ENCODE measurements at regions not wholly inside any gene's neighbourhood (a gene's known extent, or its start where the extent isn't known, plus 50 kb on each side); places are given as distances from the start of the nearest gene placed in this dataset.

DNA sequence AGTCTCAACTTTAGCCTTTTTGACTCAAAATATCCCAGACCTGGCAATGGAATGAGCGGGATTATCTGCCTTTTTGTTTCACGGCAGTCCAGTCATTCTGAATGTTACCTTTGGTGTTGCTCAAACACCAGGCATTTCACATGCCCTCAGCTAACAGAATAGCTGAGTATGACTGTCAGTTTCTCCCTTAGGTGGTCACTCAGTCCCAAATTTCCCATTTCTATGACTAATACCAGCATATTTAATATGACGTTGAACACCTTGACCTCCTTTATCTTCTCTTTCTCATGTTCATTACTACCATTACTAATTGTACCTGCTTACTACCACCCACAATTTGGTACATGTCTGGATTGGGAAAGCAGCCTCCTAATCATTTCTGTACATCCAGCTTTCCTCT is 65.2 kb downstream of the EDN1 start:
- H2AFZ ChIP-seq (ENCODE audit: low read length), result no peak overlapping the region

More for the DNA sequence above, 65.2 kb downstream of the EDN1 start:
- no peaks in the 10 kb centered on the region for H3K27me3 ChIP-seq (replicated peaks in 1 of 4; ENCODE audit: control insufficient read depth in 3 of 4, extremely low read depth in 1 of 4, insufficient read depth in 3 of 4, low read length in 3 of 4)
- H4K5ac ChIP-seq (ENCODE audit: insufficient read length, low read depth, low read length), result no peak overlapping the region
- H2BK5ac ChIP-seq (ENCODE audit: low read depth, low read length), result 0 out of 2 replicates have a peak overlapping the region, but pooled peaks have one; percentile 16
- H3K4ac ChIP-seq (replicated peaks; ENCODE audit: insufficient read length, low read depth, low read length), result no peak overlapping the region
- H3K23ac ChIP-seq (ENCODE audit: insufficient read length), result no peak overlapping the region
- H4K8ac ChIP-seq (ENCODE audit: extremely low read depth, insufficient read depth, low read length), result no peak overlapping the region
- H3K56ac ChIP-seq (replicated peaks; ENCODE audit: insufficient read length, low read depth, low read length), result no peak overlapping the region
- TF ChIP-seq, protein P1, sequence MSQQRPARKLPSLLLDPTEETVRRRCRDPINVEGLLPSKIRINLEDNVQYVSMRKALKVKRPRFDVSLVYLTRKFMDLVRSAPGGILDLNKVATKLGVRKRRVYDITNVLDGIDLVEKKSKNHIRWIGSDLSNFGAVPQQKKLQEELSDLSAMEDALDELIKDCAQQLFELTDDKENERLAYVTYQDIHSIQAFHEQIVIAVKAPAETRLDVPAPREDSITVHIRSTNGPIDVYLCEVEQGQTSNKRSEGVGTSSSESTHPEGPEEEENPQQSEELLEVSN (IDR thresholded peaks at IDR 0.05), result no peak
- no peak for TF ChIP-seq CTCF (IDR thresholded peaks at IDR 0.05; ENCODE audit: control extremely low read depth in 1 of 3, insufficient read depth in 1 of 3, low read depth in 1 of 3, low read length in 3 of 3)
- TF ChIP-seq YY1 (IDR thresholded peaks at IDR 0.05; ENCODE audit: low read depth, low read length), result no peak
- TF ChIP-seq MAFK (IDR thresholded peaks at IDR 0.05; ENCODE audit: low read depth, low read length), result no peak
- no peak for TF ChIP-seq SP1 (IDR thresholded peaks at IDR 0.05; ENCODE audit: low read depth, low read length)
- TF ChIP-seq CHD1 (IDR thresholded peaks at IDR 0.05; ENCODE audit: low read depth, low read length), result no peak
- no peak for TF ChIP-seq JUN (IDR thresholded peaks at IDR 0.05; ENCODE audit: low read depth, low read length)
- TF ChIP-seq EGR1 (IDR thresholded peaks at IDR 0.05; ENCODE audit: borderline replicate concordance, low read depth, low read length), result no peak
- no peak for TF ChIP-seq SIX5 (IDR thresholded peaks at IDR 0.05; ENCODE audit: low read depth, low read length)
- no peak for TF ChIP-seq RBBP5 (IDR thresholded peaks at IDR 0.05; ENCODE audit: borderline replicate concordance, low read depth, low read length)
- TF ChIP-seq PHF8 (conservative IDR thresholded peaks at IDR 0.05; ENCODE audit: low read depth, low read length), result no peak
- POLR2A ChIA-PET (ENCODE audit: partially characterized antibody), result interaction anchor here (1.0 kb wide), 1 partner anchor 64 kb away, joined by 3 read pairs; no protein-coding TSS in a partner anchor
- H3K4me3 ChIP-seq (ENCODE audit: extremely low read depth in 1 of 4, insufficient read depth in 2 of 4, low read depth in 3 of 4, low read length in 4 of 4), result no peak overlapping the region
- H2BK12ac ChIP-seq (ENCODE audit: low read depth, low read length), result no peak overlapping the region; the same call in 1 of the 2 replicates
- H3K9ac ChIP-seq (replicated peaks in 1 of 4; ENCODE audit: extremely low read depth in 1 of 4, low read depth in 3 of 4, low read length in 3 of 4), result no peak overlapping the region
- 90% methylated on average over 3 of the region's 3 CpGs; no CpG with 5 or more reads in 1 of the 2 experiments for WGBS, 2 experiments (ENCODE audit: extremely low coverage in 1 of 2, insufficient coverage in 1 of 2, insufficient read length in 1 of 2, insufficient replicate concordance in 2 of 2, low coverage in 1 of 2, low lambda C conversion rate in 2 of 2, missing lambda C conversion rate in 1 of 2)
- H3K4me1 ChIP-seq (replicated peaks in 1 of 4; ENCODE audit: control insufficient read depth in 3 of 4, insufficient read depth in 4 of 4, low read length in 3 of 4), result peaks cover 3 to 12% (median 6%) of the 10 kb centered on the region in 4 experiments; a peak in 6 of 7 replicates
- H2BK120ac ChIP-seq (replicated peaks; ENCODE audit: low read depth, low read length), result peak overlapping the region; percentile 86
- CTCF ChIA-PET (ENCODE audit: partially characterized antibody), result interaction anchor here (1.3 to 2.0 kb wide), 2 partner anchors 10 to 66 kb away, joined by 3 to 6 read pairs; no protein-coding TSS in a partner anchor
- FAIRE-seq (no peak), DNase-seq (ENCODE audit: low read depth in 1 of 2, low spot score in 2 of 2) (no peak)
- H3K4me2 ChIP-seq (ENCODE audit: insufficient read depth in 1 of 2, low read depth in 2 of 2, low read length in 2 of 2), result no peak overlapping the region
- H3K18ac ChIP-seq (ENCODE audit: extremely low read depth, low read length), result peak overlapping the region; percentile 62; the same call in 1 of the 2 replicates
- H4K91ac ChIP-seq (replicated peaks; ENCODE audit: insufficient read length, low read length), result peak overlapping the region; percentile 38
- H3K9me3 ChIP-seq (ENCODE audit: insufficient read depth in 2 of 2, low read depth in 1 of 2, low read length in 1 of 2), result peaks cover 18 to 24% of the 10 kb centered on the region in 2 experiments
- H3K36me3 ChIP-seq (ENCODE audit: control insufficient read depth in 2 of 4, insufficient read depth in 4 of 4, low read length in 3 of 4), result peaks cover 0 to 4% (median 0%) of the 10 kb centered on the region in 4 experiments; a peak in 1 of 8 replicates
- H2AK5ac ChIP-seq (ENCODE audit: low read depth, low read length), result no peak overlapping the region
- H3K27ac ChIP-seq (ENCODE audit: low read depth, low read length), result no peak overlapping the region
- no peak overlapping the region for H3K14ac ChIP-seq (ENCODE audit: insufficient read length)
- no peaks in the 10 kb centered on the region for H4K20me1 ChIP-seq (replicated peaks in 1 of 2; ENCODE audit: control insufficient read depth in 1 of 2, insufficient read depth in 2 of 2, low read length in 2 of 2)
- no peak overlapping the region for H2BK15ac ChIP-seq (ENCODE audit: low read length)
- H3K79me1 ChIP-seq (ENCODE audit: low read depth, low read length), result no peaks in the 10 kb centered on the region
- H3K79me2 ChIP-seq (ENCODE audit: control insufficient read depth in 1 of 2, insufficient read depth in 2 of 2, low read length in 2 of 2), result no peaks in the 10 kb centered on the region
- no peaks in the 10 kb centered on the region for H3K23me2 ChIP-seq (ENCODE audit: low read depth, low read length)
- H2BK20ac ChIP-seq (ENCODE audit: low read length), result peak overlapping the region; percentile 77; the same call in 1 of the 2 replicates

Measured in H1 (cell line).